K562 (cell line): ENCODE measurements at regions not wholly inside any gene's neighbourhood (a gene's known extent, or its start where the extent isn't known, plus 50 kb on each side); places are given as distances from the start of the nearest gene placed in this dataset.

Experiments
- CBX5 ChIP-seq: IDR thresholded peaks from 2 replicates; pipeline ENCODE4 v1.6.1; 2014; ENCODE audit warnings: low read depth, borderline replicate concordance
- CEBPB ChIP-seq: fragments of 450-650 bp; IDR thresholded peaks from 2 replicates; pipeline ENCODE4 v1.6.1; 2016; ENCODE audit warnings: missing genetic modification characterization, missing compliant biosample characterization
- FOXJ3 ChIP-seq: sonication (generic); formaldehyde crosslinking; IDR thresholded peaks from 2 replicates; pipeline ENCODE4 v1.4.0; 2020; ENCODE audit warnings: mild to moderate bottlenecking, missing genetic modification reagents
- HNRNPL ChIP-seq: fragments of 200-400 bp; formaldehyde crosslinking; IDR thresholded peaks from 2 replicates; pipeline ENCODE4 v1.6.1; 2017; ENCODE audit warnings: low read depth, mild to moderate bottlenecking, low read length
- HNRNPLL ChIP-seq: fragments of 200-400 bp; formaldehyde crosslinking; IDR thresholded peaks from 2 replicates; pipeline ENCODE4 v1.6.1; 2017; ENCODE audit warnings: low read length, low read depth, mild to moderate bottlenecking; ENCODE audit not compliant: poor library complexity, severe bottlenecking
- MEF2A ChIP-seq: IDR thresholded peaks from 2 replicates; pipeline ENCODE4 v1.6.1; 2011; ENCODE audit warnings: low read depth, mild to moderate bottlenecking, low read length, moderate library complexity; ENCODE audit not compliant: control insufficient read depth
- MYC ChIP-seq, 2 experiments: fragments of 250-450 bp in 1 of 2; sonication (Bioruptor Pico) in 1 of 2; IDR thresholded peaks; 2 replicates each; pipeline versions ENCODE4 v1.5.1 to v1.6.1; 2012 to 2021; ENCODE audit warnings: low read depth in 2 of 2, borderline replicate concordance in 1 of 2, improper control_type of control experiment in 1 of 2, low read length in 1 of 2, mild to moderate bottlenecking in 1 of 2, moderate library complexity in 1 of 2
- POLR2A ChIP-seq: fragments of 450-650 bp; conservative IDR thresholded peaks from 2 replicates; pipeline ENCODE4 v1.6.1; 2016
- SIN3A ChIP-seq, 2 experiments: fragments of 150-350 bp in 1 of 2; IDR thresholded peaks; 2 replicates each; pipeline ENCODE4 v1.6.1; 2011 to 2016; ENCODE audit warnings: borderline replicate concordance in 2 of 2, low read depth in 2 of 2, low read length in 2 of 2, mild to moderate bottlenecking in 2 of 2, moderate library complexity in 2 of 2; ENCODE audit not compliant: control insufficient read depth in 1 of 2
- ZNF175 ChIP-seq: fragments of 200-800 bp; sonication (Bioruptor generic); IDR thresholded peaks from 2 replicates; pipeline ENCODE4 v1.6.1; 2016; ENCODE audit warnings: low read depth, mild to moderate bottlenecking, missing genetic modification characterization, missing compliant biosample characterization
- ZNF253 ChIP-seq: fragments of 250-450 bp; sonication (Bioruptor Pico); conservative IDR thresholded peaks from 2 replicates; pipeline ENCODE4 v1.6.1; 2021; ENCODE audit warnings: mild to moderate bottlenecking
- TF ChIP-seq, protein P1 (sequence below), 3 experiments: IDR thresholded peaks in 2 of 3; conservative IDR thresholded peaks in 1 of 3; 2 replicates each; pipeline ENCODE4 v1.5.1; 2011 to 2012; ENCODE audit warnings: low read length in 3 of 3, mild to moderate bottlenecking in 3 of 3, control low read depth in 2 of 3, improper control_type of control experiment in 1 of 3, inconsistent platforms in 1 of 3, low read depth in 1 of 3, mixed read lengths in 1 of 3, moderate library complexity in 1 of 3; ENCODE audit not compliant: insufficient read depth in 2 of 3
- TF ChIP-seq, protein P2 (sequence below): fragments of 150-350 bp; IDR thresholded peaks from 2 replicates; pipeline ENCODE4 v1.6.1; 2014; ENCODE audit warnings: low read depth, mild to moderate bottlenecking, low read length, borderline replicate concordance
- TF ChIP-seq, protein P3 (sequence below): fragments of 250-450 bp; sonication (Bioruptor Pico); IDR thresholded peaks from 2 replicates; pipeline ENCODE4 v1.4.0; 2020

DNA sequence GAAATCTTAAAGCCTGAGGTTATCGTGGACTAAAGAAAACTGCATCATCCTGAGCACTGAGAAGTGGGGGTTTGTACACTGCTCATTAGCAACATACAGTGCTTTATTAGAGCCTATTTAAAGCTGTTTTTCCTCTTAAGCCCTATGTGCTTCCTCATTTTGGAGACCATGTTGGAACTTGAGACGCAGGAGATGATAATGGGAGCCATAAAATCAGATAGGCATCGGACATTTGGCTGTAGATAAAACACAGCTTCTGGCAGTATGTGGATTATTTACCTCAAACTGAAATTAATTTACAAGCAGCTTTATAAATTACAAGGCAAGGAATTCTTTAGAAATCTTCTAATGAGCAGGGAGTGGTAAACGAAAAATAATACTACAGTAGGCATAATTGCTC, 147.7 kb upstream of the IVNS1ABP start:
- TF ChIP-seq FOXJ3 (CRISPR knock-in tag) (no peak), HNRNPLL (no peak), MYC (IDR thresholded peaks at IDR 0.05; ENCODE audit: low read depth, low read length) (no peak), MYC (CRISPR knock-in tag; IDR thresholded peaks at IDR 0.05; ENCODE audit: borderline replicate concordance, low read depth) (no peak), SIN3A (IDR thresholded peaks at IDR 0.05; ENCODE audit: borderline replicate concordance in 2 of 2, control insufficient read depth in 1 of 2, low read depth in 2 of 2, low read length in 2 of 2) (no peak), CEBPB (tag) (no peak; the same call in 1 of the 2 replicates), POLR2A (no peak), MEF2A (no peak), ZNF175 (no peak), HNRNPL (no peak), ZNF253 (CRISPR knock-in tag) (no peak), CBX5 (no peak)
- TF ChIP-seq, protein P1, sequence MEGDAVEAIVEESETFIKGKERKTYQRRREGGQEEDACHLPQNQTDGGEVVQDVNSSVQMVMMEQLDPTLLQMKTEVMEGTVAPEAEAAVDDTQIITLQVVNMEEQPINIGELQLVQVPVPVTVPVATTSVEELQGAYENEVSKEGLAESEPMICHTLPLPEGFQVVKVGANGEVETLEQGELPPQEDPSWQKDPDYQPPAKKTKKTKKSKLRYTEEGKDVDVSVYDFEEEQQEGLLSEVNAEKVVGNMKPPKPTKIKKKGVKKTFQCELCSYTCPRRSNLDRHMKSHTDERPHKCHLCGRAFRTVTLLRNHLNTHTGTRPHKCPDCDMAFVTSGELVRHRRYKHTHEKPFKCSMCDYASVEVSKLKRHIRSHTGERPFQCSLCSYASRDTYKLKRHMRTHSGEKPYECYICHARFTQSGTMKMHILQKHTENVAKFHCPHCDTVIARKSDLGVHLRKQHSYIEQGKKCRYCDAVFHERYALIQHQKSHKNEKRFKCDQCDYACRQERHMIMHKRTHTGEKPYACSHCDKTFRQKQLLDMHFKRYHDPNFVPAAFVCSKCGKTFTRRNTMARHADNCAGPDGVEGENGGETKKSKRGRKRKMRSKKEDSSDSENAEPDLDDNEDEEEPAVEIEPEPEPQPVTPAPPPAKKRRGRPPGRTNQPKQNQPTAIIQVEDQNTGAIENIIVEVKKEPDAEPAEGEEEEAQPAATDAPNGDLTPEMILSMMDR (IDR thresholded peaks at IDR 0.05 in 2 of 3, conservative IDR thresholded peaks at IDR 0.05 in 1 of 3; ENCODE audit: insufficient read depth in 2 of 3, low read depth in 1 of 3, low read length in 3 of 3), result no peak
- TF ChIP-seq, protein P2, sequence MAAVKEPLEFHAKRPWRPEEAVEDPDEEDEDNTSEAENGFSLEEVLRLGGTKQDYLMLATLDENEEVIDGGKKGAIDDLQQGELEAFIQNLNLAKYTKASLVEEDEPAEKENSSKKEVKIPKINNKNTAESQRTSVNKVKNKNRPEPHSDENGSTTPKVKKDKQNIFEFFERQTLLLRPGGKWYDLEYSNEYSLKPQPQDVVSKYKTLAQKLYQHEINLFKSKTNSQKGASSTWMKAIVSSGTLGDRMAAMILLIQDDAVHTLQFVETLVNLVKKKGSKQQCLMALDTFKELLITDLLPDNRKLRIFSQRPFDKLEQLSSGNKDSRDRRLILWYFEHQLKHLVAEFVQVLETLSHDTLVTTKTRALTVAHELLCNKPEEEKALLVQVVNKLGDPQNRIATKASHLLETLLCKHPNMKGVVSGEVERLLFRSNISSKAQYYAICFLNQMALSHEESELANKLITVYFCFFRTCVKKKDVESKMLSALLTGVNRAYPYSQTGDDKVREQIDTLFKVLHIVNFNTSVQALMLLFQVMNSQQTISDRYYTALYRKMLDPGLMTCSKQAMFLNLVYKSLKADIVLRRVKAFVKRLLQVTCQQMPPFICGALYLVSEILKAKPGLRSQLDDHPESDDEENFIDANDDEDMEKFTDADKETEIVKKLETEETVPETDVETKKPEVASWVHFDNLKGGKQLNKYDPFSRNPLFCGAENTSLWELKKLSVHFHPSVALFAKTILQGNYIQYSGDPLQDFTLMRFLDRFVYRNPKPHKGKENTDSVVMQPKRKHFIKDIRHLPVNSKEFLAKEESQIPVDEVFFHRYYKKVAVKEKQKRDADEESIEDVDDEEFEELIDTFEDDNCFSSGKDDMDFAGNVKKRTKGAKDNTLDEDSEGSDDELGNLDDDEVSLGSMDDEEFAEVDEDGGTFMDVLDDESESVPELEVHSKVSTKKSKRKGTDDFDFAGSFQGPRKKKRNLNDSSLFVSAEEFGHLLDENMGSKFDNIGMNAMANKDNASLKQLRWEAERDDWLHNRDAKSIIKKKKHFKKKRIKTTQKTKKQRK, result no peak
- TF ChIP-seq, protein P3, sequence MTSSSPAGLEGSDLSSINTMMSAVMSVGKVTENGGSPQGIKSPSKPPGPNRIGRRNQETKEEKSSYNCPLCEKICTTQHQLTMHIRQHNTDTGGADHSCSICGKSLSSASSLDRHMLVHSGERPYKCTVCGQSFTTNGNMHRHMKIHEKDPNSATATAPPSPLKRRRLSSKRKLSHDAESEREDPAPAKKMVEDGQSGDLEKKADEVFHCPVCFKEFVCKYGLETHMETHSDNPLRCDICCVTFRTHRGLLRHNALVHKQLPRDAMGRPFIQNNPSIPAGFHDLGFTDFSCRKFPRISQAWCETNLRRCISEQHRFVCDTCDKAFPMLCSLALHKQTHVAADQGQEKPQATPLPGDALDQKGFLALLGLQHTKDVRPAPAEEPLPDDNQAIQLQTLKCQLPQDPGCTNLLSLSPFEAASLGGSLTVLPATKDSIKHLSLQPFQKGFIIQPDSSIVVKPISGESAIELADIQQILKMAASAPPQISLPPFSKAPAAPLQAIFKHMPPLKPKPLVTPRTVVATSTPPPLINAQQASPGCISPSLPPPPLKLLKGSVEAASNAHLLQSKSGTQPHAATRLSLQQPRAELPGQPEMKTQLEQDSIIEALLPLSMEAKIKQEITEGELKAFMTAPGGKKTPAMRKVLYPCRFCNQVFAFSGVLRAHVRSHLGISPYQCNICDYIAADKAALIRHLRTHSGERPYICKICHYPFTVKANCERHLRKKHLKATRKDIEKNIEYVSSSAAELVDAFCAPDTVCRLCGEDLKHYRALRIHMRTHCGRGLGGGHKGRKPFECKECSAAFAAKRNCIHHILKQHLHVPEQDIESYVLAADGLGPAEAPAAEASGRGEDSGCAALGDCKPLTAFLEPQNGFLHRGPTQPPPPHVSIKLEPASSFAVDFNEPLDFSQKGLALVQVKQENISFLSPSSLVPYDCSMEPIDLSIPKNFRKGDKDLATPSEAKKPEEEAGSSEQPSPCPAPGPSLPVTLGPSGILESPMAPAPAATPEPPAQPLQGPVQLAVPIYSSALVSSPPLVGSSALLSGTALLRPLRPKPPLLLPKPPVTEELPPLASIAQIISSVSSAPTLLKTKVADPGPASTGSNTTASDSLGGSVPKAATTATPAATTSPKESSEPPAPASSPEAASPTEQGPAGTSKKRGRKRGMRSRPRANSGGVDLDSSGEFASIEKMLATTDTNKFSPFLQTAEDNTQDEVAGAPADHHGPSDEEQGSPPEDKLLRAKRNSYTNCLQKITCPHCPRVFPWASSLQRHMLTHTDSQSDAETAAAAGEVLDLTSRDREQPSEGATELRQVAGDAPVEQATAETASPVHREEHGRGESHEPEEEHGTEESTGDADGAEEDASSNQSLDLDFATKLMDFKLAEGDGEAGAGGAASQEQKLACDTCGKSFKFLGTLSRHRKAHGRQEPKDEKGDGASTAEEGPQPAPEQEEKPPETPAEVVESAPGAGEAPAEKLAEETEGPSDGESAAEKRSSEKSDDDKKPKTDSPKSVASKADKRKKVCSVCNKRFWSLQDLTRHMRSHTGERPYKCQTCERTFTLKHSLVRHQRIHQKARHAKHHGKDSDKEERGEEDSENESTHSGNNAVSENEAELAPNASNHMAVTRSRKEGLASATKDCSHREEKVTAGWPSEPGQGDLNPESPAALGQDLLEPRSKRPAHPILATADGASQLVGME, result no peak
